Tibial nerve (tissue), 3 donors: ENCODE measurements at regions not wholly inside any gene's neighbourhood (a gene's known extent, or its start where the extent isn't known, plus 50 kb on each side); places are given as distances from the start of the nearest gene placed in this dataset.

Source experiments
- POLR2A ChIP-seq, 2 donors: fragments of 450-650 bp; IDR thresholded peaks; one replicate each; pipeline ENCODE4 v1.6.1; 2017; ENCODE audit warnings: antibody characterized with exemption in 2 of 2, mild to moderate bottlenecking in 2 of 2, moderate library complexity in 2 of 2
- TF ChIP-seq, protein P1 (sequence below), 5 experiments: fragments of 200-600 bp in 3 of 5; fragments of 450-650 bp in 2 of 5; sonication (generic) in 3 of 5; IDR thresholded peaks; one replicate each; pipeline ENCODE4 v1.5.1; 2016 to 2019; ENCODE audit warnings: antibody characterized with exemption in 5 of 5, mild to moderate bottlenecking in 3 of 5, moderate library complexity in 2 of 5

DNA sequence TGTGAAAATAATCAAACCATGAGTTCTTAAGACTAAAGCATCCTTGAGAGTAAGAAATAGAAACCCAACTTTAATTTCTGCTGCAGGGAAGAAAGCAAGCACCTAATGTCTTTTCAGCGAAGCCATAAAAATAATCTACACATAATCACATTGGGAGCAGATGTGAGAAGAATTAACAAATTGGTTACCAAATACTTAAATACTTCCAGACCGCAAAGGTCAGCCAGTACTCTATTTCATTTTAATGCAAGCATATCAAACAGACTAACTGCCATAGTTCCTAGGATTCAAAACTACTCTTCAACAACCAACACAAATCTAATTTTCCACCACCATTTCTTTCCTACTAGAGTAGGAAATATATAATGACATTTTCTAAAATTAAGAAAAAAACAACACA is 144.8 kb upstream of the SLIT2 start:
- TF ChIP-seq, protein P1, sequence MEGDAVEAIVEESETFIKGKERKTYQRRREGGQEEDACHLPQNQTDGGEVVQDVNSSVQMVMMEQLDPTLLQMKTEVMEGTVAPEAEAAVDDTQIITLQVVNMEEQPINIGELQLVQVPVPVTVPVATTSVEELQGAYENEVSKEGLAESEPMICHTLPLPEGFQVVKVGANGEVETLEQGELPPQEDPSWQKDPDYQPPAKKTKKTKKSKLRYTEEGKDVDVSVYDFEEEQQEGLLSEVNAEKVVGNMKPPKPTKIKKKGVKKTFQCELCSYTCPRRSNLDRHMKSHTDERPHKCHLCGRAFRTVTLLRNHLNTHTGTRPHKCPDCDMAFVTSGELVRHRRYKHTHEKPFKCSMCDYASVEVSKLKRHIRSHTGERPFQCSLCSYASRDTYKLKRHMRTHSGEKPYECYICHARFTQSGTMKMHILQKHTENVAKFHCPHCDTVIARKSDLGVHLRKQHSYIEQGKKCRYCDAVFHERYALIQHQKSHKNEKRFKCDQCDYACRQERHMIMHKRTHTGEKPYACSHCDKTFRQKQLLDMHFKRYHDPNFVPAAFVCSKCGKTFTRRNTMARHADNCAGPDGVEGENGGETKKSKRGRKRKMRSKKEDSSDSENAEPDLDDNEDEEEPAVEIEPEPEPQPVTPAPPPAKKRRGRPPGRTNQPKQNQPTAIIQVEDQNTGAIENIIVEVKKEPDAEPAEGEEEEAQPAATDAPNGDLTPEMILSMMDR (IDR thresholded peaks at IDR 0.05) = no peak
- TF ChIP-seq POLR2A (IDR thresholded peaks at IDR 0.05) = no peak
